Gastrocnemius medialis (tissue), 4 donors: ENCODE measurements at regions not wholly inside any gene's neighbourhood (a gene's known extent, or its start where the extent isn't known, plus 50 kb on each side); places are given as distances from the start of the nearest gene placed in this dataset.

Source experiments
- POLR2A ChIP-seq, 2 donors: fragments of 450-650 bp; IDR thresholded peaks; one replicate each; pipeline ENCODE4 v1.6.1; 2017; ENCODE audit warnings: antibody characterized with exemption in 2 of 2, mild to moderate bottlenecking in 2 of 2, moderate library complexity in 2 of 2
- TF ChIP-seq, protein P1 (sequence below), 5 experiments: fragments of 450-650 bp in 3 of 5; fragments of 200-600 bp in 2 of 5; sonication (generic) in 2 of 5; IDR thresholded peaks in 4 of 5; conservative IDR thresholded peaks in 1 of 5; 1 replicate in 4 of 5; 2 replicates in 1 of 5; pipeline ENCODE4 v1.5.1; 2016 to 2019; ENCODE audit warnings: antibody characterized with exemption in 5 of 5, mild to moderate bottlenecking in 3 of 5, moderate library complexity in 3 of 5

DNA sequence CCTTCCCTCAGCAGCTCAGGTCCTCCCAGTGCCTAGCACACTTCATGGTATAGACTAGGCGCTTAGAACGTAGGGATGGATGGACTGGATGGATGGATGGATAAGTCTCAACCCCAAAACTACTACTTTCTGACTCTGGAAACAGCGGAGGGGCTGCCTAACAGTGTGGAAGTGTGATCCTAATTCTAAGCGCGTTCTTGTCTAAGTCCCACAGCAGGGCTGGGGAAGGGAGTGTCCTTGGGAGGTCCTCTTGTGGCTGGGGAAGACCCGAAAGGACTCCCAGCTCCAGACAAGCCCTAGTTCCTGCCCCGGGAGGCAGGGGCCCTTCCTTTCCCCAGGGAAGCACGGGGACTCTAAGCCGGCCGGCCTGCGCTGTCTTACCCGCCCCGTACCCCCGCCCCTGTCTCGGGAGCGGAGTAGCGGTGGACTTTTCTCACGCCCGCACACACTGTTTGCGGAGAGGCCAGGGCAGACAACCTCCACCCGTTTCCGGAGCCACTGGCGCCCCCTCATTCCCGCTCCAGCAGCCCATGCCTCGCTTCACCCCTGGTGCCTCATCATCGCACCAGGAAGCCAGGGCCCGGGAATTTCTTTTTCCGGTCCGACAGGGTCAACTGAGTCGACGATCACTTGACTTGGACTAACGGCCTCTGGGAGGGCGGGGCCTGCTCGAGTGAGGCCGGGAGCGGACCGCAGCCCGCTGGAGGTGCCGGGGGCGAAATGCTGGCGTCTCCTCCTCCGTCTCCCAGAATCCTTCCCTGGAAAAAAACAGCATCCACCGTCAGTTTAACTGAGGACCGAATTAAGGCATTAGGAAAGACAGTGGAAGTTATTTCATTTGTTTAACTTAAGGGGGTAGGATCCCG, 133.3 kb downstream of the TBC1D2B start:
- TF ChIP-seq POLR2A (IDR thresholded peaks at IDR 0.05), result peak; percentile 20 to 56
- TF ChIP-seq, protein P1, sequence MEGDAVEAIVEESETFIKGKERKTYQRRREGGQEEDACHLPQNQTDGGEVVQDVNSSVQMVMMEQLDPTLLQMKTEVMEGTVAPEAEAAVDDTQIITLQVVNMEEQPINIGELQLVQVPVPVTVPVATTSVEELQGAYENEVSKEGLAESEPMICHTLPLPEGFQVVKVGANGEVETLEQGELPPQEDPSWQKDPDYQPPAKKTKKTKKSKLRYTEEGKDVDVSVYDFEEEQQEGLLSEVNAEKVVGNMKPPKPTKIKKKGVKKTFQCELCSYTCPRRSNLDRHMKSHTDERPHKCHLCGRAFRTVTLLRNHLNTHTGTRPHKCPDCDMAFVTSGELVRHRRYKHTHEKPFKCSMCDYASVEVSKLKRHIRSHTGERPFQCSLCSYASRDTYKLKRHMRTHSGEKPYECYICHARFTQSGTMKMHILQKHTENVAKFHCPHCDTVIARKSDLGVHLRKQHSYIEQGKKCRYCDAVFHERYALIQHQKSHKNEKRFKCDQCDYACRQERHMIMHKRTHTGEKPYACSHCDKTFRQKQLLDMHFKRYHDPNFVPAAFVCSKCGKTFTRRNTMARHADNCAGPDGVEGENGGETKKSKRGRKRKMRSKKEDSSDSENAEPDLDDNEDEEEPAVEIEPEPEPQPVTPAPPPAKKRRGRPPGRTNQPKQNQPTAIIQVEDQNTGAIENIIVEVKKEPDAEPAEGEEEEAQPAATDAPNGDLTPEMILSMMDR (IDR thresholded peaks at IDR 0.05 in 4 of 5, conservative IDR thresholded peaks at IDR 0.05 in 1 of 5), result no peak
